GM23338 (cell line): ENCODE measurements at regions not wholly inside any gene's neighbourhood (a gene's known extent, or its start where the extent isn't known, plus 50 kb on each side); places are given as distances from the start of the nearest gene placed in this dataset.

Experiments
- ATAC-seq: fragments of 200-7000 bp; cut with Tn5 transposase; 3 replicates; pipeline ENCODE4 v1.9.1; 2020
- DNase-seq: peaks from one replicate; pipeline ENCODE4 v3.0.0-alpha.2; 2015; ENCODE audit warnings: low spot score
- H2AFZ ChIP-seq: fragments of 200-600 bp; sonication (generic); 2 replicates; pipeline ENCODE4 v1.8.0; 2016; ENCODE audit warnings: antibody characterized with exemption, mild to moderate bottlenecking, moderate library complexity
- H3F3A ChIP-seq: fragments of 200-600 bp; sonication (generic); replicated peaks from 2 replicates; pipeline ENCODE4 v1.8.0; 2017; ENCODE audit warnings: antibody characterized with exemption, mixed run types, low read depth
- H3K27ac ChIP-seq: fragments of 200-600 bp; sonication (generic); 2 replicates; pipeline ENCODE4 v1.6.1; 2016; ENCODE audit warnings: low read depth
- H3K27me3 ChIP-seq: fragments of 200-600 bp; sonication (generic); 2 replicates; pipeline ENCODE4 v1.8.0; 2016; ENCODE audit warnings: mild to moderate bottlenecking, mixed run types, moderate library complexity; ENCODE audit not compliant: insufficient read depth
- H3K36me3 ChIP-seq: fragments of 200-600 bp; sonication (generic); 2 replicates; pipeline ENCODE4 v1.8.0; 2016; ENCODE audit warnings: mild to moderate bottlenecking; ENCODE audit not compliant: insufficient read depth
- H3K4me1 ChIP-seq: fragments of 200-600 bp; sonication (generic); 2 replicates; pipeline ENCODE4 v1.8.0; 2016; ENCODE audit warnings: mild to moderate bottlenecking, moderate library complexity; ENCODE audit not compliant: insufficient read depth
- H3K4me2 ChIP-seq: fragments of 200-600 bp; sonication (generic); 2 replicates; pipeline ENCODE4 v1.7.1; 2017; ENCODE audit warnings: mixed run types
- H3K4me3 ChIP-seq: fragments of 200-600 bp; sonication (generic); 2 replicates; pipeline ENCODE4 v1.6.1; 2016; ENCODE audit warnings: mixed run types
- H3K79me2 ChIP-seq: fragments of 200-600 bp; sonication (generic); replicated peaks from 2 replicates; pipeline ENCODE4 v1.8.0; 2017; ENCODE audit warnings: mild to moderate bottlenecking; ENCODE audit not compliant: insufficient read depth
- H3K9me2 ChIP-seq: fragments of 200-600 bp; sonication (generic); 2 replicates; pipeline ENCODE4 v1.8.0; 2017; ENCODE audit not compliant: insufficient read depth
- H4K20me1 ChIP-seq: fragments of 200-600 bp; sonication (generic); replicated peaks from 2 replicates; pipeline ENCODE4 v1.8.0; 2017; ENCODE audit warnings: mild to moderate bottlenecking; ENCODE audit not compliant: insufficient read depth
- H3K27ac Mint-ChIP-seq: 2 replicates; pipeline ENCODE4 v1.8.0; 2020; ENCODE audit warnings: inconsistent platforms, mild to moderate bottlenecking, moderate library complexity, mixed read lengths
- H3K27me3 Mint-ChIP-seq: 3 replicates; pipeline ENCODE4 v1.8.0; 2022; ENCODE audit warnings: low read depth, mild to moderate bottlenecking, moderate library complexity, mixed read lengths, inconsistent platforms; ENCODE audit not compliant: insufficient read depth, poor library complexity
- H3K36me3 Mint-ChIP-seq: 3 replicates; pipeline ENCODE4 v1.8.0; 2021; ENCODE audit warnings: low read depth, mild to moderate bottlenecking, inconsistent platforms, moderate library complexity, mixed read lengths
- H3K4me1 Mint-ChIP-seq: 3 replicates; pipeline ENCODE4 v1.8.0; 2020; ENCODE audit warnings: mild to moderate bottlenecking, inconsistent platforms, mixed read lengths
- H3K4me3 Mint-ChIP-seq: 3 replicates; pipeline ENCODE4 v1.8.0; 2021; ENCODE audit warnings: moderate library complexity, mild to moderate bottlenecking, inconsistent platforms, mixed read lengths
- H3K9me3 Mint-ChIP-seq: 3 replicates; pipeline ENCODE4 v1.8.0; 2020; ENCODE audit warnings: moderate library complexity, mild to moderate bottlenecking, inconsistent platforms, mixed read lengths
- CREB1 ChIP-seq: fragments of 250-450 bp; sonication (Bioruptor Pico); IDR thresholded peaks from 2 replicates; pipeline ENCODE4 v1.5.0; 2020; ENCODE audit warnings: low read depth, mild to moderate bottlenecking, moderate library complexity
- CTCF ChIP-seq, 2 experiments: fragments of 200-600 bp in 1 of 2; sonication (generic) in 1 of 2; conservative IDR thresholded peaks; 2 replicates each; pipeline versions ENCODE4 v1.5.1 to v1.6.1; 2016 to 2017; ENCODE audit warnings: antibody characterized with exemption in 2 of 2, low read depth in 2 of 2, mild to moderate bottlenecking in 2 of 2, moderate library complexity in 1 of 2
- ETS1 ChIP-seq: IDR thresholded peaks from 2 replicates; pipeline ENCODE4 v1.6.1; 2016; ENCODE audit warnings: antibody characterized with exemption
- EZH2phosphoT487 ChIP-seq: fragments of 200-600 bp; sonication (generic); IDR thresholded peaks from one replicate; pipeline ENCODE4 v1.8.1; 2018; ENCODE audit warnings: antibody characterized with exemption; ENCODE audit not compliant: unreplicated experiment
- JUNB ChIP-seq: IDR thresholded peaks from one replicate; pipeline ENCODE4 v1.6.1; 2016; ENCODE audit warnings: antibody characterized with exemption; ENCODE audit not compliant: unreplicated experiment
- NANOG ChIP-seq: IDR thresholded peaks from 2 replicates; pipeline ENCODE4 v1.6.1; 2016; ENCODE audit warnings: antibody characterized with exemption, borderline replicate concordance
- REST ChIP-seq: IDR thresholded peaks from one replicate; pipeline ENCODE4 v1.6.1; 2018; ENCODE audit warnings: antibody characterized with exemption; ENCODE audit not compliant: unreplicated experiment
- STAT1 ChIP-seq: IDR thresholded peaks from one replicate; pipeline ENCODE4 v1.6.1; 2016; ENCODE audit warnings: antibody characterized with exemption; ENCODE audit not compliant: unreplicated experiment
- ZNF114 ChIP-seq: fragments of 250-450 bp; sonication (Bioruptor Pico); IDR thresholded peaks from 2 replicates; pipeline ENCODE4 v1.5.0; 2020; ENCODE audit warnings: mild to moderate bottlenecking, moderate library complexity
- ZNF462 ChIP-seq: fragments of 250-450 bp; sonication (Bioruptor Pico); IDR thresholded peaks from 2 replicates; pipeline ENCODE4 v1.5.0; 2020; ENCODE audit warnings: mild to moderate bottlenecking, moderate library complexity

GRCh38 chr1:79790950-79791349 is 784.4 kb upstream of the ADGRL4 start:
- Histone ChIP-seq H3K4me2 (no peak overlapping the region), H3K4me3 (no peak overlapping the region), H3K4me1 (no peaks in the 10 kb centered on the region), H4K20me1 (no peaks in the 10 kb centered on the region), H2AFZ (no peak overlapping the region), H3F3A (no peaks in the 10 kb centered on the region), H3K9me2 (no peaks in the 10 kb centered on the region; the same call in 1 of the 2 replicates), H3K36me3 (no peaks in the 10 kb centered on the region), H3K79me2 (no peaks in the 10 kb centered on the region), H3K27ac (no peak overlapping the region), H3K27me3 (no peaks in the 10 kb centered on the region)
- ATAC-seq (no peak), DNase-seq (no peak)
- H3K36me3 Mint-ChIP-seq: peaks cover 3% of the 10 kb centered on the region; the same call in 1 of the 3 replicates
- H3K9me3 Mint-ChIP-seq: peaks cover 8% of the 10 kb centered on the region; the same call in 2 of the 3 replicates
- no peaks in the 10 kb centered on the region for H3K27me3 Mint-ChIP-seq
- no peak overlapping the region for H3K4me3 Mint-ChIP-seq
- H3K4me1 Mint-ChIP-seq: no peaks in the 10 kb centered on the region
- H3K27ac Mint-ChIP-seq: no peak overlapping the region
- TF ChIP-seq CTCF (conservative IDR thresholded peaks at IDR 0.05; ENCODE audit: low read depth in 2 of 2) (no peak), ZNF114 (CRISPR knock-in tag) (no peak), ZNF462 (CRISPR knock-in tag) (no peak), REST (no peak), JUNB (no peak), ETS1 (no peak), NANOG (no peak), CREB1 (CRISPR knock-in tag) (no peak), EZH2phosphoT487 (no peak), STAT1 (no peak)
